GM23338 (cell line): ENCODE measurements at regions not wholly inside any gene's neighbourhood (a gene's known extent, or its start where the extent isn't known, plus 50 kb on each side); places are given as distances from the start of the nearest gene placed in this dataset.

Experiments used
- ATAC-seq: fragments of 200-7000 bp; cut with Tn5 transposase; 3 replicates; pipeline ENCODE4 v1.9.1; 2020
- DNase-seq: peaks from one replicate; pipeline ENCODE4 v3.0.0-alpha.2; 2015; ENCODE audit warnings: low spot score
- H2AFZ ChIP-seq: fragments of 200-600 bp; sonication (generic); 2 replicates; pipeline ENCODE4 v1.8.0; 2016; ENCODE audit warnings: antibody characterized with exemption, mild to moderate bottlenecking, moderate library complexity
- H3F3A ChIP-seq: fragments of 200-600 bp; sonication (generic); replicated peaks from 2 replicates; pipeline ENCODE4 v1.8.0; 2017; ENCODE audit warnings: antibody characterized with exemption, mixed run types, low read depth
- H3K27ac ChIP-seq: fragments of 200-600 bp; sonication (generic); 2 replicates; pipeline ENCODE4 v1.6.1; 2016; ENCODE audit warnings: low read depth
- H3K27me3 ChIP-seq: fragments of 200-600 bp; sonication (generic); 2 replicates; pipeline ENCODE4 v1.8.0; 2016; ENCODE audit warnings: mild to moderate bottlenecking, mixed run types, moderate library complexity; ENCODE audit not compliant: insufficient read depth
- H3K36me3 ChIP-seq: fragments of 200-600 bp; sonication (generic); 2 replicates; pipeline ENCODE4 v1.8.0; 2016; ENCODE audit warnings: mild to moderate bottlenecking; ENCODE audit not compliant: insufficient read depth
- H3K4me1 ChIP-seq: fragments of 200-600 bp; sonication (generic); 2 replicates; pipeline ENCODE4 v1.8.0; 2016; ENCODE audit warnings: mild to moderate bottlenecking, moderate library complexity; ENCODE audit not compliant: insufficient read depth
- H3K4me2 ChIP-seq: fragments of 200-600 bp; sonication (generic); 2 replicates; pipeline ENCODE4 v1.7.1; 2017; ENCODE audit warnings: mixed run types
- H3K4me3 ChIP-seq: fragments of 200-600 bp; sonication (generic); 2 replicates; pipeline ENCODE4 v1.6.1; 2016; ENCODE audit warnings: mixed run types
- H3K79me2 ChIP-seq: fragments of 200-600 bp; sonication (generic); replicated peaks from 2 replicates; pipeline ENCODE4 v1.8.0; 2017; ENCODE audit warnings: mild to moderate bottlenecking; ENCODE audit not compliant: insufficient read depth
- H3K9me2 ChIP-seq: fragments of 200-600 bp; sonication (generic); 2 replicates; pipeline ENCODE4 v1.8.0; 2017; ENCODE audit not compliant: insufficient read depth
- H4K20me1 ChIP-seq: fragments of 200-600 bp; sonication (generic); replicated peaks from 2 replicates; pipeline ENCODE4 v1.8.0; 2017; ENCODE audit warnings: mild to moderate bottlenecking; ENCODE audit not compliant: insufficient read depth
- H3K27ac Mint-ChIP-seq: 2 replicates; pipeline ENCODE4 v1.8.0; 2020; ENCODE audit warnings: inconsistent platforms, mild to moderate bottlenecking, moderate library complexity, mixed read lengths
- H3K27me3 Mint-ChIP-seq: 3 replicates; pipeline ENCODE4 v1.8.0; 2022; ENCODE audit warnings: low read depth, mild to moderate bottlenecking, moderate library complexity, mixed read lengths, inconsistent platforms; ENCODE audit not compliant: insufficient read depth, poor library complexity
- H3K36me3 Mint-ChIP-seq: 3 replicates; pipeline ENCODE4 v1.8.0; 2021; ENCODE audit warnings: low read depth, mild to moderate bottlenecking, inconsistent platforms, moderate library complexity, mixed read lengths
- H3K4me1 Mint-ChIP-seq: 3 replicates; pipeline ENCODE4 v1.8.0; 2020; ENCODE audit warnings: mild to moderate bottlenecking, inconsistent platforms, mixed read lengths
- H3K4me3 Mint-ChIP-seq: 3 replicates; pipeline ENCODE4 v1.8.0; 2021; ENCODE audit warnings: moderate library complexity, mild to moderate bottlenecking, inconsistent platforms, mixed read lengths
- H3K9me3 Mint-ChIP-seq: 3 replicates; pipeline ENCODE4 v1.8.0; 2020; ENCODE audit warnings: moderate library complexity, mild to moderate bottlenecking, inconsistent platforms, mixed read lengths
- CREB1 ChIP-seq: fragments of 250-450 bp; sonication (Bioruptor Pico); IDR thresholded peaks from 2 replicates; pipeline ENCODE4 v1.5.0; 2020; ENCODE audit warnings: low read depth, mild to moderate bottlenecking, moderate library complexity
- EZH2 ChIP-seq: fragments of 200-600 bp; sonication (generic); IDR thresholded peaks from one replicate; pipeline ENCODE4 v1.8.0; 2017; ENCODE audit warnings: antibody characterized with exemption, mild to moderate bottlenecking, low read depth; ENCODE audit not compliant: unreplicated experiment
- EZH2phosphoT487 ChIP-seq: fragments of 200-600 bp; sonication (generic); IDR thresholded peaks from one replicate; pipeline ENCODE4 v1.8.1; 2018; ENCODE audit warnings: antibody characterized with exemption; ENCODE audit not compliant: unreplicated experiment
- NANOG ChIP-seq: IDR thresholded peaks from 2 replicates; pipeline ENCODE4 v1.6.1; 2016; ENCODE audit warnings: antibody characterized with exemption, borderline replicate concordance
- POLR2AphosphoS5 ChIP-seq: IDR thresholded peaks from 2 replicates; pipeline ENCODE4 v1.6.1; 2016; ENCODE audit warnings: antibody characterized with exemption, low read depth
- STAT1 ChIP-seq: IDR thresholded peaks from one replicate; pipeline ENCODE4 v1.6.1; 2016; ENCODE audit warnings: antibody characterized with exemption; ENCODE audit not compliant: unreplicated experiment
- ZNF331 ChIP-seq: fragments of 250-450 bp; sonication (Bioruptor Pico); IDR thresholded peaks from 2 replicates; pipeline ENCODE4 v1.5.0; 2020; ENCODE audit warnings: low read depth, mild to moderate bottlenecking, moderate library complexity
- TF ChIP-seq, protein P1 (sequence below), 2 experiments: fragments of 200-600 bp in 1 of 2; sonication (generic) in 1 of 2; conservative IDR thresholded peaks; 2 replicates each; pipeline versions ENCODE4 v1.5.1 to v1.6.1; 2016 to 2017; ENCODE audit warnings: antibody characterized with exemption in 2 of 2, low read depth in 2 of 2, mild to moderate bottlenecking in 2 of 2, moderate library complexity in 1 of 2
- TF ChIP-seq, protein P2 (sequence below): fragments of 250-450 bp; sonication (Bioruptor Pico); IDR thresholded peaks from 2 replicates; pipeline ENCODE4 v1.5.0; 2020; ENCODE audit warnings: mild to moderate bottlenecking, moderate library complexity
- TF ChIP-seq, protein P3 (sequence below): IDR thresholded peaks from 2 replicates; pipeline ENCODE4 v1.6.1; 2016; ENCODE audit warnings: antibody characterized with exemption

GRCh38 chr13:33450956-33451709 is 165.6 kb upstream of the STARD13 start:
- H3F3A ChIP-seq = no peaks in the 10 kb centered on the region
- H3K9me3 Mint-ChIP-seq = no peaks in the 10 kb centered on the region
- H3K27ac Mint-ChIP-seq = no peak overlapping the region
- H2AFZ ChIP-seq = peak overlapping the region; percentile 66
- H3K27ac ChIP-seq = no peak overlapping the region
- H3K4me3 ChIP-seq = no peak overlapping the region
- ATAC-seq = no peak
- H3K27me3 Mint-ChIP-seq = peaks cover 3% of the 10 kb centered on the region
- H3K36me3 ChIP-seq = no peaks in the 10 kb centered on the region
- H3K4me1 ChIP-seq = no peaks in the 10 kb centered on the region
- no peaks in the 10 kb centered on the region for H3K4me1 Mint-ChIP-seq
- no peaks in the 10 kb centered on the region for H3K27me3 ChIP-seq
- no peak overlapping the region for H3K4me3 Mint-ChIP-seq
- TF ChIP-seq POLR2AphosphoS5 (no peak), STAT1 (no peak), NANOG (no peak), ZNF331 (CRISPR knock-in tag) (no peak), CREB1 (CRISPR knock-in tag) (no peak), EZH2 (no peak), EZH2phosphoT487 (no peak)
- TF ChIP-seq, protein P1, sequence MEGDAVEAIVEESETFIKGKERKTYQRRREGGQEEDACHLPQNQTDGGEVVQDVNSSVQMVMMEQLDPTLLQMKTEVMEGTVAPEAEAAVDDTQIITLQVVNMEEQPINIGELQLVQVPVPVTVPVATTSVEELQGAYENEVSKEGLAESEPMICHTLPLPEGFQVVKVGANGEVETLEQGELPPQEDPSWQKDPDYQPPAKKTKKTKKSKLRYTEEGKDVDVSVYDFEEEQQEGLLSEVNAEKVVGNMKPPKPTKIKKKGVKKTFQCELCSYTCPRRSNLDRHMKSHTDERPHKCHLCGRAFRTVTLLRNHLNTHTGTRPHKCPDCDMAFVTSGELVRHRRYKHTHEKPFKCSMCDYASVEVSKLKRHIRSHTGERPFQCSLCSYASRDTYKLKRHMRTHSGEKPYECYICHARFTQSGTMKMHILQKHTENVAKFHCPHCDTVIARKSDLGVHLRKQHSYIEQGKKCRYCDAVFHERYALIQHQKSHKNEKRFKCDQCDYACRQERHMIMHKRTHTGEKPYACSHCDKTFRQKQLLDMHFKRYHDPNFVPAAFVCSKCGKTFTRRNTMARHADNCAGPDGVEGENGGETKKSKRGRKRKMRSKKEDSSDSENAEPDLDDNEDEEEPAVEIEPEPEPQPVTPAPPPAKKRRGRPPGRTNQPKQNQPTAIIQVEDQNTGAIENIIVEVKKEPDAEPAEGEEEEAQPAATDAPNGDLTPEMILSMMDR (conservative IDR thresholded peaks at IDR 0.05; ENCODE audit: low read depth in 2 of 2) = no peak
- TF ChIP-seq, protein P2, sequence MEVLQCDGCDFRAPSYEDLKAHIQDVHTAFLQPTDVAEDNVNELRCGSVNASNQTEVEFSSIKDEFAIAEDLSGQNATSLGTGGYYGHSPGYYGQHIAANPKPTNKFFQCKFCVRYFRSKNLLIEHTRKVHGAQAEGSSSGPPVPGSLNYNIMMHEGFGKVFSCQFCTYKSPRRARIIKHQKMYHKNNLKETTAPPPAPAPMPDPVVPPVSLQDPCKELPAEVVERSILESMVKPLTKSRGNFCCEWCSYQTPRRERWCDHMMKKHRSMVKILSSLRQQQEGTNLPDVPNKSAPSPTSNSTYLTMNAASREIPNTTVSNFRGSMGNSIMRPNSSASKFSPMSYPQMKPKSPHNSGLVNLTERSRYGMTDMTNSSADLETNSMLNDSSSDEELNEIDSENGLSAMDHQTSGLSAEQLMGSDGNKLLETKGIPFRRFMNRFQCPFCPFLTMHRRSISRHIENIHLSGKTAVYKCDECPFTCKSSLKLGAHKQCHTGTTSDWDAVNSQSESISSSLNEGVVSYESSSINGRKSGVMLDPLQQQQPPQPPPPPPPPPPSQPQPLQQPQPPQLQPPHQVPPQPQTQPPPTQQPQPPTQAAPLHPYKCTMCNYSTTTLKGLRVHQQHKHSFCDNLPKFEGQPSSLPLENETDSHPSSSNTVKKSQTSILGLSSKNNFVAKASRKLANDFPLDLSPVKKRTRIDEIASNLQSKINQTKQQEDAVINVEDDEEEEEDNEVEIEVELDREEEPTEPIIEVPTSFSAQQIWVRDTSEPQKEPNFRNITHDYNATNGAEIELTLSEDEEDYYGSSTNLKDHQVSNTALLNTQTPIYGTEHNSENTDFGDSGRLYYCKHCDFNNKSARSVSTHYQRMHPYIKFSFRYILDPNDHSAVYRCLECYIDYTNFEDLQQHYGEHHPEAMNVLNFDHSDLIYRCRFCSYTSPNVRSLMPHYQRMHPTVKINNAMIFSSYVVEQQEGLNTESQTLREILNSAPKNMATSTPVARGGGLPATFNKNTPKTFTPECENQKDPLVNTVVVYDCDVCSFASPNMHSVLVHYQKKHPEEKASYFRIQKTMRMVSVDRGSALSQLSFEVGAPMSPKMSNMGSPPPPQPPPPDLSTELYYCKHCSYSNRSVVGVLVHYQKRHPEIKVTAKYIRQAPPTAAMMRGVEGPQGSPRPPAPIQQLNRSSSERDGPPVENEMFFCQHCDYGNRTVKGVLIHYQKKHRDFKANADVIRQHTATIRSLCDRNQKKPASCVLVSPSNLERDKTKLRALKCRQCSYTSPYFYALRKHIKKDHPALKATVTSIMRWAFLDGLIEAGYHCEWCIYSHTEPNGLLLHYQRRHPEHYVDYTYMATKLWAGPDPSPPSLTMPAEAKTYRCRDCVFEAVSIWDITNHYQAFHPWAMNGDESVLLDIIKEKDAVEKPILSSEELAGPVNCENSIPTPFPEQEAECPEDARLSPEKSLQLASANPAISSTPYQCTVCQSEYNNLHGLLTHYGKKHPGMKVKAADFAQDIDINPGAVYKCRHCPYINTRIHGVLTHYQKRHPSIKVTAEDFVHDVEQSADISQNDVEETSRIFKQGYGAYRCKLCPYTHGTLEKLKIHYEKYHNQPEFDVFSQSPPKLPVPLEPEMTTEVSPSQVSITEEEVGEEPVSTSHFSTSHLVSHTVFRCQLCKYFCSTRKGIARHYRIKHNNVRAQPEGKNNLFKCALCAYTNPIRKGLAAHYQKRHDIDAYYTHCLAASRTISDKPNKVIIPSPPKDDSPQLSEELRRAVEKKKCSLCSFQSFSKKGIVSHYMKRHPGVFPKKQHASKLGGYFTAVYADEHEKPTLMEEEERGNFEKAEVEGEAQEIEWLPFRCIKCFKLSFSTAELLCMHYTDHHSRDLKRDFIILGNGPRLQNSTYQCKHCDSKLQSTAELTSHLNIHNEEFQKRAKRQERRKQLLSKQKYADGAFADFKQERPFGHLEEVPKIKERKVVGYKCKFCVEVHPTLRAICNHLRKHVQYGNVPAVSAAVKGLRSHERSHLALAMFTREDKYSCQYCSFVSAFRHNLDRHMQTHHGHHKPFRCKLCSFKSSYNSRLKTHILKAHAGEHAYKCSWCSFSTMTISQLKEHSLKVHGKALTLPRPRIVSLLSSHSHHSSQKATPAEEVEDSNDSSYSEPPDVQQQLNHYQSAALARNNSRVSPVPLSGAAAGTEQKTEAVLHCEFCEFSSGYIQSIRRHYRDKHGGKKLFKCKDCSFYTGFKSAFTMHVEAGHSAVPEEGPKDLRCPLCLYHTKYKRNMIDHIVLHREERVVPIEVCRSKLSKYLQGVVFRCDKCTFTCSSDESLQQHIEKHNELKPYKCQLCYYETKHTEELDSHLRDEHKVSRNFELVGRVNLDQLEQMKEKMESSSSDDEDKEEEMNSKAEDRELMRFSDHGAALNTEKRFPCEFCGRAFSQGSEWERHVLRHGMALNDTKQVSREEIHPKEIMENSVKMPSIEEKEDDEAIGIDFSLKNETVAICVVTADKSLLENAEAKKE (CRISPR knock-in tag) = no peak
- TF ChIP-seq, protein P3, sequence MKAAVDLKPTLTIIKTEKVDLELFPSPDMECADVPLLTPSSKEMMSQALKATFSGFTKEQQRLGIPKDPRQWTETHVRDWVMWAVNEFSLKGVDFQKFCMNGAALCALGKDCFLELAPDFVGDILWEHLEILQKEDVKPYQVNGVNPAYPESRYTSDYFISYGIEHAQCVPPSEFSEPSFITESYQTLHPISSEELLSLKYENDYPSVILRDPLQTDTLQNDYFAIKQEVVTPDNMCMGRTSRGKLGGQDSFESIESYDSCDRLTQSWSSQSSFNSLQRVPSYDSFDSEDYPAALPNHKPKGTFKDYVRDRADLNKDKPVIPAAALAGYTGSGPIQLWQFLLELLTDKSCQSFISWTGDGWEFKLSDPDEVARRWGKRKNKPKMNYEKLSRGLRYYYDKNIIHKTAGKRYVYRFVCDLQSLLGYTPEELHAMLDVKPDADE = no peak
- H3K36me3 Mint-ChIP-seq = no peaks in the 10 kb centered on the region
- no peak overlapping the region for H3K4me2 ChIP-seq
- DNase-seq = no peak
- H3K9me2 ChIP-seq = no peaks in the 10 kb centered on the region
- H4K20me1 ChIP-seq = no peaks in the 10 kb centered on the region
- H3K79me2 ChIP-seq = no peaks in the 10 kb centered on the region
